GM23338 (cell line): ENCODE measurements at regions not wholly inside any gene's neighbourhood (a gene's known extent, or its start where the extent isn't known, plus 50 kb on each side); places are given as distances from the start of the nearest gene placed in this dataset.

ENCODE experiments used
- ATAC-seq: fragments of 200-7000 bp; cut with Tn5 transposase; 3 replicates; pipeline ENCODE4 v1.9.1; 2020
- DNase-seq: peaks from one replicate; pipeline ENCODE4 v3.0.0-alpha.2; 2015; ENCODE audit warnings: low spot score
- H2AFZ ChIP-seq: fragments of 200-600 bp; sonication (generic); 2 replicates; pipeline ENCODE4 v1.8.0; 2016; ENCODE audit warnings: antibody characterized with exemption, mild to moderate bottlenecking, moderate library complexity
- H3F3A ChIP-seq: fragments of 200-600 bp; sonication (generic); replicated peaks from 2 replicates; pipeline ENCODE4 v1.8.0; 2017; ENCODE audit warnings: antibody characterized with exemption, mixed run types, low read depth
- H3K27ac ChIP-seq: fragments of 200-600 bp; sonication (generic); 2 replicates; pipeline ENCODE4 v1.6.1; 2016; ENCODE audit warnings: low read depth
- H3K27me3 ChIP-seq: fragments of 200-600 bp; sonication (generic); 2 replicates; pipeline ENCODE4 v1.8.0; 2016; ENCODE audit warnings: mild to moderate bottlenecking, mixed run types, moderate library complexity; ENCODE audit not compliant: insufficient read depth
- H3K36me3 ChIP-seq: fragments of 200-600 bp; sonication (generic); 2 replicates; pipeline ENCODE4 v1.8.0; 2016; ENCODE audit warnings: mild to moderate bottlenecking; ENCODE audit not compliant: insufficient read depth
- H3K4me1 ChIP-seq: fragments of 200-600 bp; sonication (generic); 2 replicates; pipeline ENCODE4 v1.8.0; 2016; ENCODE audit warnings: mild to moderate bottlenecking, moderate library complexity; ENCODE audit not compliant: insufficient read depth
- H3K4me2 ChIP-seq: fragments of 200-600 bp; sonication (generic); 2 replicates; pipeline ENCODE4 v1.7.1; 2017; ENCODE audit warnings: mixed run types
- H3K4me3 ChIP-seq: fragments of 200-600 bp; sonication (generic); 2 replicates; pipeline ENCODE4 v1.6.1; 2016; ENCODE audit warnings: mixed run types
- H3K79me2 ChIP-seq: fragments of 200-600 bp; sonication (generic); replicated peaks from 2 replicates; pipeline ENCODE4 v1.8.0; 2017; ENCODE audit warnings: mild to moderate bottlenecking; ENCODE audit not compliant: insufficient read depth
- H3K9me2 ChIP-seq: fragments of 200-600 bp; sonication (generic); 2 replicates; pipeline ENCODE4 v1.8.0; 2017; ENCODE audit not compliant: insufficient read depth
- H4K20me1 ChIP-seq: fragments of 200-600 bp; sonication (generic); replicated peaks from 2 replicates; pipeline ENCODE4 v1.8.0; 2017; ENCODE audit warnings: mild to moderate bottlenecking; ENCODE audit not compliant: insufficient read depth
- H3K27ac Mint-ChIP-seq: 2 replicates; pipeline ENCODE4 v1.8.0; 2020; ENCODE audit warnings: inconsistent platforms, mild to moderate bottlenecking, moderate library complexity, mixed read lengths
- H3K27me3 Mint-ChIP-seq: 3 replicates; pipeline ENCODE4 v1.8.0; 2022; ENCODE audit warnings: low read depth, mild to moderate bottlenecking, moderate library complexity, mixed read lengths, inconsistent platforms; ENCODE audit not compliant: insufficient read depth, poor library complexity
- H3K36me3 Mint-ChIP-seq: 3 replicates; pipeline ENCODE4 v1.8.0; 2021; ENCODE audit warnings: low read depth, mild to moderate bottlenecking, inconsistent platforms, moderate library complexity, mixed read lengths
- H3K4me1 Mint-ChIP-seq: 3 replicates; pipeline ENCODE4 v1.8.0; 2020; ENCODE audit warnings: mild to moderate bottlenecking, inconsistent platforms, mixed read lengths
- H3K4me3 Mint-ChIP-seq: 3 replicates; pipeline ENCODE4 v1.8.0; 2021; ENCODE audit warnings: moderate library complexity, mild to moderate bottlenecking, inconsistent platforms, mixed read lengths
- H3K9me3 Mint-ChIP-seq: 3 replicates; pipeline ENCODE4 v1.8.0; 2020; ENCODE audit warnings: moderate library complexity, mild to moderate bottlenecking, inconsistent platforms, mixed read lengths
- CREB1 ChIP-seq: fragments of 250-450 bp; sonication (Bioruptor Pico); IDR thresholded peaks from 2 replicates; pipeline ENCODE4 v1.5.0; 2020; ENCODE audit warnings: low read depth, mild to moderate bottlenecking, moderate library complexity
- EZH2 ChIP-seq: fragments of 200-600 bp; sonication (generic); IDR thresholded peaks from one replicate; pipeline ENCODE4 v1.8.0; 2017; ENCODE audit warnings: antibody characterized with exemption, mild to moderate bottlenecking, low read depth; ENCODE audit not compliant: unreplicated experiment
- EZH2phosphoT487 ChIP-seq: fragments of 200-600 bp; sonication (generic); IDR thresholded peaks from one replicate; pipeline ENCODE4 v1.8.1; 2018; ENCODE audit warnings: antibody characterized with exemption; ENCODE audit not compliant: unreplicated experiment
- JUNB ChIP-seq: IDR thresholded peaks from one replicate; pipeline ENCODE4 v1.6.1; 2016; ENCODE audit warnings: antibody characterized with exemption; ENCODE audit not compliant: unreplicated experiment
- NANOG ChIP-seq: IDR thresholded peaks from 2 replicates; pipeline ENCODE4 v1.6.1; 2016; ENCODE audit warnings: antibody characterized with exemption, borderline replicate concordance
- POLR2AphosphoS5 ChIP-seq: IDR thresholded peaks from 2 replicates; pipeline ENCODE4 v1.6.1; 2016; ENCODE audit warnings: antibody characterized with exemption, low read depth
- STAT1 ChIP-seq: IDR thresholded peaks from one replicate; pipeline ENCODE4 v1.6.1; 2016; ENCODE audit warnings: antibody characterized with exemption; ENCODE audit not compliant: unreplicated experiment
- ZNF114 ChIP-seq: fragments of 250-450 bp; sonication (Bioruptor Pico); IDR thresholded peaks from 2 replicates; pipeline ENCODE4 v1.5.0; 2020; ENCODE audit warnings: mild to moderate bottlenecking, moderate library complexity
- TF ChIP-seq, protein P1 (sequence below): IDR thresholded peaks from 2 replicates; pipeline ENCODE4 v1.6.1; 2016; ENCODE audit warnings: antibody characterized with exemption
- TF ChIP-seq, protein P2 (sequence below): fragments of 250-450 bp; sonication (Bioruptor Pico); IDR thresholded peaks from 2 replicates; pipeline ENCODE4 v1.5.0; 2020; ENCODE audit warnings: mild to moderate bottlenecking, moderate library complexity
- TF ChIP-seq, protein P3 (sequence below), 2 experiments: fragments of 200-600 bp in 1 of 2; sonication (generic) in 1 of 2; conservative IDR thresholded peaks; 2 replicates each; pipeline versions ENCODE4 v1.5.1 to v1.6.1; 2016 to 2017; ENCODE audit warnings: antibody characterized with exemption in 2 of 2, low read depth in 2 of 2, mild to moderate bottlenecking in 2 of 2, moderate library complexity in 1 of 2

DNA sequence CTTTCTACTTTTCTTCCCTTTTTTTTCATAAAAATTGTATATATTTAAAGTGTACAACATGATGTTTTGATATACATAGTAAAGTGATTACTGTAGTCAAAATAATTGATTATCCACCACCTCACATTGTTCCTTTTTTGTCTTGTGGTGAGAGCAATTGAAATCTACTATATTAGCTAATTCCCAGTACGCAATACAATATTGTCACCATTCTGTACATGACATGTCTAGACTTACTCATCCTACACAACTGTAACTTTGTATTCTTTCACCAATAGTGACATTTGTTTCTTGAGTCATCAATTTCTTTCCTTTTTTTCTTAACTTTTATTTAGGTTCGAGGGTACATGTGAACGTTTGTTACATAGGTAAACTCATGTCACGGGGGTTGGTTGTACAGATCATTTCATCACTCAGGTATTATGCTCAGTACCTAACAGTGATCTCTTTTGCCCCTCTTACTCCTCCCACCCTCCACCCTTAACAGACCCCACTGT, 265.2 kb downstream of the KCNRG start (continued):
- TF ChIP-seq, protein P1, sequence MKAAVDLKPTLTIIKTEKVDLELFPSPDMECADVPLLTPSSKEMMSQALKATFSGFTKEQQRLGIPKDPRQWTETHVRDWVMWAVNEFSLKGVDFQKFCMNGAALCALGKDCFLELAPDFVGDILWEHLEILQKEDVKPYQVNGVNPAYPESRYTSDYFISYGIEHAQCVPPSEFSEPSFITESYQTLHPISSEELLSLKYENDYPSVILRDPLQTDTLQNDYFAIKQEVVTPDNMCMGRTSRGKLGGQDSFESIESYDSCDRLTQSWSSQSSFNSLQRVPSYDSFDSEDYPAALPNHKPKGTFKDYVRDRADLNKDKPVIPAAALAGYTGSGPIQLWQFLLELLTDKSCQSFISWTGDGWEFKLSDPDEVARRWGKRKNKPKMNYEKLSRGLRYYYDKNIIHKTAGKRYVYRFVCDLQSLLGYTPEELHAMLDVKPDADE, result no peak
- no peak for TF ChIP-seq CREB1 (CRISPR knock-in tag)
- no peak for TF ChIP-seq ZNF114 (CRISPR knock-in tag)
- no peak for TF ChIP-seq STAT1
- no peak for TF ChIP-seq NANOG
- no peak for TF ChIP-seq EZH2
- TF ChIP-seq JUNB, result no peak
- no peak for TF ChIP-seq EZH2phosphoT487
- TF ChIP-seq POLR2AphosphoS5, result no peak

DNA sequence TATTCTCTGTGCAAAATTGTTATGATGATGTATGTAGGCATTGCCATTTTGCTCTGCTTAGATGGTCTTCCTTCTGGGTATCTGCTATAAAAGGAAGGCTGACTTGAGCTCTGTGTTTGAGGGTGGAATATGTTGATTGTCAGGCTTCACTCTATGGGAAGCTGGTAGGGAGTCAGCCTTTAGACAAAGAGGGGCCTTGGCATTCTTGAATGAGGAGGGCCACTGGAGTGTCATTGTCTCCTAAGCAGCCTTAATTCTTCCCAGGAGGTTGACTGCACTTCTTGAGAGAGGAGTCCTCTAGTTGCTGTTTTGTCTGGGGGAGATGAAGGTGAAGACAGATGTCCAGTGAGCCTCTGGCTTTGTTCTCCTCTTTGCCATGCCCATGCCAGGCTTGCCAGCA, 266.8 kb downstream of the KCNRG start:
- H3K4me2 ChIP-seq, result no peak overlapping the region
- H3K4me1 Mint-ChIP-seq, result peaks cover 54% of the 10 kb centered on the region
- TF ChIP-seq, protein P2, sequence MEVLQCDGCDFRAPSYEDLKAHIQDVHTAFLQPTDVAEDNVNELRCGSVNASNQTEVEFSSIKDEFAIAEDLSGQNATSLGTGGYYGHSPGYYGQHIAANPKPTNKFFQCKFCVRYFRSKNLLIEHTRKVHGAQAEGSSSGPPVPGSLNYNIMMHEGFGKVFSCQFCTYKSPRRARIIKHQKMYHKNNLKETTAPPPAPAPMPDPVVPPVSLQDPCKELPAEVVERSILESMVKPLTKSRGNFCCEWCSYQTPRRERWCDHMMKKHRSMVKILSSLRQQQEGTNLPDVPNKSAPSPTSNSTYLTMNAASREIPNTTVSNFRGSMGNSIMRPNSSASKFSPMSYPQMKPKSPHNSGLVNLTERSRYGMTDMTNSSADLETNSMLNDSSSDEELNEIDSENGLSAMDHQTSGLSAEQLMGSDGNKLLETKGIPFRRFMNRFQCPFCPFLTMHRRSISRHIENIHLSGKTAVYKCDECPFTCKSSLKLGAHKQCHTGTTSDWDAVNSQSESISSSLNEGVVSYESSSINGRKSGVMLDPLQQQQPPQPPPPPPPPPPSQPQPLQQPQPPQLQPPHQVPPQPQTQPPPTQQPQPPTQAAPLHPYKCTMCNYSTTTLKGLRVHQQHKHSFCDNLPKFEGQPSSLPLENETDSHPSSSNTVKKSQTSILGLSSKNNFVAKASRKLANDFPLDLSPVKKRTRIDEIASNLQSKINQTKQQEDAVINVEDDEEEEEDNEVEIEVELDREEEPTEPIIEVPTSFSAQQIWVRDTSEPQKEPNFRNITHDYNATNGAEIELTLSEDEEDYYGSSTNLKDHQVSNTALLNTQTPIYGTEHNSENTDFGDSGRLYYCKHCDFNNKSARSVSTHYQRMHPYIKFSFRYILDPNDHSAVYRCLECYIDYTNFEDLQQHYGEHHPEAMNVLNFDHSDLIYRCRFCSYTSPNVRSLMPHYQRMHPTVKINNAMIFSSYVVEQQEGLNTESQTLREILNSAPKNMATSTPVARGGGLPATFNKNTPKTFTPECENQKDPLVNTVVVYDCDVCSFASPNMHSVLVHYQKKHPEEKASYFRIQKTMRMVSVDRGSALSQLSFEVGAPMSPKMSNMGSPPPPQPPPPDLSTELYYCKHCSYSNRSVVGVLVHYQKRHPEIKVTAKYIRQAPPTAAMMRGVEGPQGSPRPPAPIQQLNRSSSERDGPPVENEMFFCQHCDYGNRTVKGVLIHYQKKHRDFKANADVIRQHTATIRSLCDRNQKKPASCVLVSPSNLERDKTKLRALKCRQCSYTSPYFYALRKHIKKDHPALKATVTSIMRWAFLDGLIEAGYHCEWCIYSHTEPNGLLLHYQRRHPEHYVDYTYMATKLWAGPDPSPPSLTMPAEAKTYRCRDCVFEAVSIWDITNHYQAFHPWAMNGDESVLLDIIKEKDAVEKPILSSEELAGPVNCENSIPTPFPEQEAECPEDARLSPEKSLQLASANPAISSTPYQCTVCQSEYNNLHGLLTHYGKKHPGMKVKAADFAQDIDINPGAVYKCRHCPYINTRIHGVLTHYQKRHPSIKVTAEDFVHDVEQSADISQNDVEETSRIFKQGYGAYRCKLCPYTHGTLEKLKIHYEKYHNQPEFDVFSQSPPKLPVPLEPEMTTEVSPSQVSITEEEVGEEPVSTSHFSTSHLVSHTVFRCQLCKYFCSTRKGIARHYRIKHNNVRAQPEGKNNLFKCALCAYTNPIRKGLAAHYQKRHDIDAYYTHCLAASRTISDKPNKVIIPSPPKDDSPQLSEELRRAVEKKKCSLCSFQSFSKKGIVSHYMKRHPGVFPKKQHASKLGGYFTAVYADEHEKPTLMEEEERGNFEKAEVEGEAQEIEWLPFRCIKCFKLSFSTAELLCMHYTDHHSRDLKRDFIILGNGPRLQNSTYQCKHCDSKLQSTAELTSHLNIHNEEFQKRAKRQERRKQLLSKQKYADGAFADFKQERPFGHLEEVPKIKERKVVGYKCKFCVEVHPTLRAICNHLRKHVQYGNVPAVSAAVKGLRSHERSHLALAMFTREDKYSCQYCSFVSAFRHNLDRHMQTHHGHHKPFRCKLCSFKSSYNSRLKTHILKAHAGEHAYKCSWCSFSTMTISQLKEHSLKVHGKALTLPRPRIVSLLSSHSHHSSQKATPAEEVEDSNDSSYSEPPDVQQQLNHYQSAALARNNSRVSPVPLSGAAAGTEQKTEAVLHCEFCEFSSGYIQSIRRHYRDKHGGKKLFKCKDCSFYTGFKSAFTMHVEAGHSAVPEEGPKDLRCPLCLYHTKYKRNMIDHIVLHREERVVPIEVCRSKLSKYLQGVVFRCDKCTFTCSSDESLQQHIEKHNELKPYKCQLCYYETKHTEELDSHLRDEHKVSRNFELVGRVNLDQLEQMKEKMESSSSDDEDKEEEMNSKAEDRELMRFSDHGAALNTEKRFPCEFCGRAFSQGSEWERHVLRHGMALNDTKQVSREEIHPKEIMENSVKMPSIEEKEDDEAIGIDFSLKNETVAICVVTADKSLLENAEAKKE (CRISPR knock-in tag), result peak; percentile 75; the same call in 1 of the 2 replicates
- TF ChIP-seq, protein P1, result no peak
- TF ChIP-seq, protein P3, sequence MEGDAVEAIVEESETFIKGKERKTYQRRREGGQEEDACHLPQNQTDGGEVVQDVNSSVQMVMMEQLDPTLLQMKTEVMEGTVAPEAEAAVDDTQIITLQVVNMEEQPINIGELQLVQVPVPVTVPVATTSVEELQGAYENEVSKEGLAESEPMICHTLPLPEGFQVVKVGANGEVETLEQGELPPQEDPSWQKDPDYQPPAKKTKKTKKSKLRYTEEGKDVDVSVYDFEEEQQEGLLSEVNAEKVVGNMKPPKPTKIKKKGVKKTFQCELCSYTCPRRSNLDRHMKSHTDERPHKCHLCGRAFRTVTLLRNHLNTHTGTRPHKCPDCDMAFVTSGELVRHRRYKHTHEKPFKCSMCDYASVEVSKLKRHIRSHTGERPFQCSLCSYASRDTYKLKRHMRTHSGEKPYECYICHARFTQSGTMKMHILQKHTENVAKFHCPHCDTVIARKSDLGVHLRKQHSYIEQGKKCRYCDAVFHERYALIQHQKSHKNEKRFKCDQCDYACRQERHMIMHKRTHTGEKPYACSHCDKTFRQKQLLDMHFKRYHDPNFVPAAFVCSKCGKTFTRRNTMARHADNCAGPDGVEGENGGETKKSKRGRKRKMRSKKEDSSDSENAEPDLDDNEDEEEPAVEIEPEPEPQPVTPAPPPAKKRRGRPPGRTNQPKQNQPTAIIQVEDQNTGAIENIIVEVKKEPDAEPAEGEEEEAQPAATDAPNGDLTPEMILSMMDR (conservative IDR thresholded peaks at IDR 0.05; ENCODE audit: low read depth in 2 of 2), result no peak
- H3K27me3 Mint-ChIP-seq, result peaks cover 3% of the 10 kb centered on the region
- H3K4me3 ChIP-seq, result no peak overlapping the region
- no peaks in the 10 kb centered on the region for H3K79me2 ChIP-seq
- peaks cover 8% of the 10 kb centered on the region; the same call in 2 of the 3 replicates for H3K36me3 Mint-ChIP-seq
- H3K9me3 Mint-ChIP-seq, result peaks cover 8% of the 10 kb centered on the region; the same call in 1 of the 3 replicates
- H3K36me3 ChIP-seq, result no peaks in the 10 kb centered on the region
- H2AFZ ChIP-seq, result no peak overlapping the region
- no peak overlapping the region for H3K27ac ChIP-seq
- no peak overlapping the region for H3K4me3 Mint-ChIP-seq
- peaks cover 35% of the 10 kb centered on the region for H3K4me1 ChIP-seq
- 0 out of 2 replicates have a peak, but pooled peaks cover 2% of the 10 kb centered on the region for H3K9me2 ChIP-seq
- H4K20me1 ChIP-seq, result no peaks in the 10 kb centered on the region
- H3K27ac Mint-ChIP-seq, result no peak overlapping the region
- DNase-seq (peak; percentile 52), ATAC-seq (peak; percentile 89)
- H3F3A ChIP-seq, result no peaks in the 10 kb centered on the region
- no peaks in the 10 kb centered on the region for H3K27me3 ChIP-seq
